Ectodermal cell (in vitro differentiated cells): ENCODE measurements at regions not wholly inside any gene's neighbourhood (a gene's known extent, or its start where the extent isn't known, plus 50 kb on each side); places are given as distances from the start of the nearest gene placed in this dataset.
"Not testable (repeated sequence)": the region's sequence is repeated elsewhere in the genome, so short reads cannot be mapped to it uniquely, and the experiment has no call there.

Experiments
- H3K27ac ChIP-seq: 2 replicates; pipeline ENCODE4 v1.7.0; 2013; ENCODE audit warnings: mild to moderate bottlenecking, low read depth, low read length; ENCODE audit not compliant: insufficient read depth, poor library complexity, severe bottlenecking
- H3K27me3 ChIP-seq: 2 replicates; pipeline ENCODE4 v1.7.0; 2013; ENCODE audit warnings: mild to moderate bottlenecking, low read length; ENCODE audit not compliant: insufficient read depth, control insufficient read depth, poor library complexity, severe bottlenecking
- H3K36me3 ChIP-seq: one replicate; pipeline ENCODE4 v1.7.0; 2013; ENCODE audit warnings: low read length; ENCODE audit not compliant: control insufficient read depth, insufficient read depth
- H3K4me1 ChIP-seq: one replicate; pipeline ENCODE4 v1.7.0; 2013; ENCODE audit warnings: low read length; ENCODE audit not compliant: control insufficient read depth, insufficient read depth
- H3K4me3 ChIP-seq: 2 replicates; pipeline ENCODE4 v1.7.0; 2013; ENCODE audit warnings: low read depth, low read length, control low read depth; ENCODE audit not compliant: insufficient read depth
- H3K9me3 ChIP-seq: 2 replicates; pipeline ENCODE4 v1.7.0; 2013; ENCODE audit warnings: mild to moderate bottlenecking, low read length, moderate library complexity; ENCODE audit not compliant: control insufficient read depth
- WGBS, 2 experiments: methylation state at CpG; one replicate each; pipeline ENCODE4 v1.1.7; 2013; ENCODE audit warnings: missing lambda C conversion rate in 2 of 2; 5-methylcytosine and 5-hydroxymethylcytosine counted together

DNA sequence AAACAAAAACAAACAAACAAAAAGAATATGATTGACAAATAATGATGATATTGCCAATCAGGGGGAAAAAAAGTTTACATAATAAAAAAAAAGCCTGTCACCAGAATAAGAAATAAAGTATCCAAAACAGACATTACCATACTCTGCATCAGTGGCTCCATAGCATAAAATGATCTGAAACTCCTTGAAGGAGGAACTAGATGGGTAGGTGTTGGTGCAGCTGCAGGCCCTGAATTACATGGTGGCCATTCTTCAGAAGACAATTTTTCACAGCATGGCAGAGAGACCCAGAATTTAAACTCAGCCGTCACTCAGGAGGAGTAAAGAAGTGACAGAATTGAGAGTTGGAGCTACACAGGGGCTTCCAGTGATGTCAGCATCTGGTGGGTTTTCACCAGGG lies 60.2 kb downstream of the GLUL start:
- WGBS, 2 experiments: 94 to 100% methylated on average over 1 of the region's 1 CpG
- no peaks in the 10 kb centered on the region for H3K27me3 ChIP-seq
- H3K4me3 ChIP-seq: no peak overlapping the region

DNA sequence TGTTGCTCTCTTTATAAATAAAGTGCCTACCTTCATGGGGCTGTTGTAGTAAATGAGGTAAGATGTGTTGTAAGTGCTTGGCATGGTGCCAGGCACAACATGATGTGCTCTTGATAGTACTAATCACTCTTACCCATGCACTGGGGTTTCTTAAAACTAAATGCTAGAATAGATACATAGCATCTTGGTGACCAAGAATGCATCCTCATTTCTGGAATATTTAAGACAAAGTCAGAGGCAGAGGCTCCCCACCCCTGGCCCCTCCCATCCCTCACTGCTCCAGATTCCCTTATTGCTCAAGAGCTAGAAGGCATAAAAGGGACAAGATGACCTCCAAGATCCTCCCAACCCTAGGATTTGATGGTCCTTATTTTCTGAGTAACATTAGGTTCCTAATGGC lies 61.3 kb downstream of the GLUL start:
- no peaks in the 10 kb centered on the region for H3K36me3 ChIP-seq
- H3K27me3 ChIP-seq: no peaks in the 10 kb centered on the region
- H3K4me1 ChIP-seq: peaks cover 13% of the 10 kb centered on the region
- H3K4me3 ChIP-seq: no peak overlapping the region
- no peak overlapping the region for H3K27ac ChIP-seq
- no peaks in the 10 kb centered on the region for H3K9me3 ChIP-seq

More for the DNA sequence above, 60.2 kb downstream of the GLUL start:
- Histone ChIP-seq H3K4me1 (peaks cover 13% of the 10 kb centered on the region), H3K27ac (no peak overlapping the region), H3K36me3 (no peaks in the 10 kb centered on the region), H3K9me3 (no peaks in the 10 kb centered on the region)

DNA sequence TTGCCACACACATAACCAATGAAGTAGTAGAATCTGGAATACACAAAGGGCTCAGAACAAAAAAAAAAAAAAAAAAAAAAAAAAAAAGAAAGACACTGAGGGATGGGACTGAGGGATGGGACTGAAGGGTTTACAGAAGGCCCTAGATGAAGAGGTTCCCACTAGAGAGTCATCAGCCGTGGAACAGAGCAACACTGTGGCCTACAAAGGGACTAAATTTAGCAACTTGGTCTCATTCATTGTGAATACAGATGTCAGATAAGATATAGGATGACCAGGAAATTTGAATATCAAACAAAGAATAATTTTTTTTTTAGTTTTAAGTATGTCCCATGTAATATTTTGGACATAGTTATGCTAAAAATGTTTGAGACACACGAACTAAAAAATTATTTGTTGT lies 62.1 kb downstream of the GLUL start:
- WGBS, 2 experiments: 67 to 74% methylated on average over 2 of the region's 2 CpGs
- Histone ChIP-seq H3K4me1 (peaks cover 13% of the 10 kb centered on the region), H3K4me3 (no peak overlapping the region), H3K36me3 (no peaks in the 10 kb centered on the region), H3K27ac (no peak overlapping the region), H3K9me3 (no peaks in the 10 kb centered on the region), H3K27me3 (no peaks in the 10 kb centered on the region)

DNA sequence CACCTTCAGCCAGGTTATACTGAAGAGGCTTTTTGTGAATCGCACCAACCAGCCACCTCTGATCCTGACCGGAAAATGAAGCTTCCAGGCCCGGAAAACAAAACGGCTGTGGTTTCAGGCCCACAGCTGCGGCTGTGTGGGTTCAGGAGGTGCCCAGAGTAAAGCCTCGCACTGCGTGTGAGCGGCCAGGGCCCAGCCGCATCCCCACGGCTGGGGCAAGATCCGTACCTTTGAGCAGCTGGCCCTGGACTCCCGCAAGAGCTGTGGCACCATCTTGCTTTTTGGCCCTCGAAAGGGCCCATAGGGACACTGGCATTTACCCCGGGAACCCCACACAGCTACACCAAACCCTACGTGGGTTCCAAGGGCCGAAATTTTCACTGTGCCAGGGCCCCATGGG lies 63.0 kb downstream of the GLUL start:
- Histone ChIP-seq H3K9me3 (no peaks in the 10 kb centered on the region), H3K4me3 (no peak overlapping the region), H3K27me3 (no peaks in the 10 kb centered on the region), H3K27ac (no peak overlapping the region), H3K36me3 (no peaks in the 10 kb centered on the region), H3K4me1 (peaks cover 7% of the 10 kb centered on the region)
- WGBS, 2 experiments: 93 to 96% methylated on average over 16 of the region's 16 CpGs

DNA sequence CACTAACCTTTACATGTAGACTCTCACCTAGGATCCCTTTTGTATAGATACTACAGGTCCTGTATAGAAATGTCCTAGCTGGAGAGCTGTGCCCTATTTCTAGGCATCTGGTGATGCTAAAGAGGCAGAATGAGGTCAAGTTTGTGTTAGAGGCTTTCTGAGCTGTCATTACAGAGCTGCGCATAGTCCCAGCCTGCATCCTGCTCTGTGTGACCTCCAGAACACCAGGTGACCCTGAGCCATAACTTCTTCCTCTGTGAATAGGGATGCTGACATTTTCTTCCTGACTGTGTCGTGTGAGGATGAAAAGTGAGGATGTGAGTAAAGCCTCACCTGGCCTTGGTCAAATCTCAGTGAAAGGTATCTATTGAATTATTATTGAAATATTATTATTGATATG lies 66.3 kb downstream of the GLUL start:
- 54 to 76% methylated on average over 2 of the region's 2 CpGs for WGBS, 2 experiments
- Histone ChIP-seq H3K4me3 (no peak overlapping the region), H3K4me1 (no peaks in the 10 kb centered on the region), H3K36me3 (no peaks in the 10 kb centered on the region), H3K27ac (no peak overlapping the region), H3K27me3 (no peaks in the 10 kb centered on the region), H3K9me3 (no peaks in the 10 kb centered on the region)

DNA sequence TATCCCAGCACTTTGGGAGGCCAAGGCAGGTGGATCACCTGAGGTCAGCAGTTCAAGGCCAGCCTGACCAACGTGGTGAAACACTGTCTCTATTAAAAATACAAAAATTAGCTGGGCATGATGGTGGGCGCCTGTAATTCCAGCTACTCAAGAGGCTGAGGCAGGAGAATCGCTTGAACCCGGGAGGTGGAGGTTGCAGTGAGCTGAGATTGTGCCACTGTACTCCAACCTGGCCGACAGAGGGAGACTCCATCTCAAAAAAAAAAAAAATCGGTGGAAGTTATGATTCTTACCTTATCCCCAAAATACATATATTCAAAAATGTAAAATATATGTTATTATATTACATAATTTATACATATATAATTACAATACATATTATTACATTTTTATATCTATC lies 70.1 kb downstream of the GLUL start:
- not testable (repeated sequence) for H3K4me3 ChIP-seq, H3K4me1 ChIP-seq, H3K27ac ChIP-seq, H3K27me3 ChIP-seq, H3K9me3 ChIP-seq, H3K36me3 ChIP-seq
- WGBS, 2 experiments: 85 to 89% methylated on average over 5 of the region's 6 CpGs

DNA sequence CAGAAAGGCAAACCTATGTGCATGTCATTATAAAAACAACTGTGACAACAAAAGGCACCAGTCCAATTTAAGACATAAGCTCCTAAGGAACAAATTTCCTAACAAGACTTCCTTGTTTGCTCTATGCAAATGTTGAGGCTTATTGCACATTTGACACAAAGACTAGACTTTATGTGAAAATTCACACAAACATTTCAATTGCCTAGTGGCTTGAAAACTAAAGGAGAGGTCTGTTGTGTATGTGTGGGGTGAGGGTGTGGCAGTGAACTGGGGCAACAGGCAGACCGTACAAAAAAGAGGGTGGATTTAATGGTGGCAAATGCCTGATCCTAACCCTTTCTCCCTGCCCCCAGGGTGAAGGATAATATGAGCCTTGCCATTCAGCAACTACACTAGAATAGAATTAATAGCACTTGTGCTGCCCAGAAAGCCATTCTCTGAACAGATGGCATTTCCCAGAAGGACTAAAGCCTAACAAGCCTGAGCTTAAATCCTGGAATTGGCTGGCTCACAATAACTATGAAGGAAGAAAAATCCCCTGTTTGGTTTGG lies 73.9 kb downstream of the GLUL start:
- H3K27ac ChIP-seq: no peak overlapping the region

DNA sequence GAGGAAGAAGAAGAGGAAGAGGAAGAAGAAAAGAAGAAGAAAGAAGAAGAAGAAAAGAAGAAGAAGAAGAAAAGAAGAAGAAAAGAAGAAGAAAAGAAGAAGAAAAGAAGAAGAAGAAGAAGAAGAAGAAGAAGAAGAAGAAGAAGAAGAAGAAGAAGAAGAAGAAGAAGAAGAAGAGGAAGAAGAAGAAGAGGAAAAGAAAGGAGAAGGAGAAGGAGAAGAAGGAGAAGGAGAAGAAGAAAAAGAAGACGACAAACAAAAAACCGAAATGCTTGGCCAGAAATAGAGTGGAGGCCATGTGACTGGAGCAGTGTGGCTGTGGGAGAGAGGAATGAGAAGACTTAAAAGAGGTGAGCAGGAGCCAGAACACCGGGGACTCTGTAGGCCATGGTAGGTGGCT lies 75.1 kb downstream of the GLUL start:
- not testable (repeated sequence) for H3K4me3 ChIP-seq, H3K36me3 ChIP-seq, H3K4me1 ChIP-seq, H3K9me3 ChIP-seq, H3K27me3 ChIP-seq, H3K27ac ChIP-seq
- 72 to 78% methylated on average over 3 of the region's 3 CpGs for WGBS, 2 experiments

More for the DNA sequence above, 73.9 kb downstream of the GLUL start:
- Histone ChIP-seq H3K27me3 (no peaks in the 10 kb centered on the region), H3K9me3 (no peaks in the 10 kb centered on the region), H3K36me3 (no peaks in the 10 kb centered on the region), H3K4me3 (no peak overlapping the region), H3K4me1 (no peaks in the 10 kb centered on the region)
- 83 to 95% methylated on average over 1 of the region's 1 CpG for WGBS, 2 experiments

DNA sequence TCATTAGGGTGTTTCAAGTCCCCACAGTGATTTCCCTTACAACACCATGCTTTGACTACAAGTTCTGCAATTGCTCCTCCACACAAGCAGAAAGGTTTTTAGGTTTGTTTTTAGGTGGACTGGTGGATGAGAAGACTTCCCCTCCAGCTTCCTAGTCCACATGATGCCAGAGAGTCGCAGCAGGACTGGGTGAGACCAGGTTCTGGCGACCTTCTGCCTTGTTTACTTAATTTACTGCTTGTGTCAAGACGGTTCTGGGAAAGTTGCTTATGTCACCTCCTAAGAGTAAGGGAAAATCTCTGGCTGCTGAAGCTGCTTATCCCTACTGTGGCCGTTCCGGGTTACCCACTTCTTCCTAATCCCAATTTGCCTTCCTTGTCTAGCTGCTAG lies 76.4 kb downstream of the GLUL start:
- Histone ChIP-seq H3K36me3 (no peaks in the 10 kb centered on the region), H3K4me1 (peaks cover under 1% of the 10 kb centered on the region), H3K27ac (no peak overlapping the region), H3K9me3 (no peaks in the 10 kb centered on the region), H3K4me3 (no peak overlapping the region), H3K27me3 (no peaks in the 10 kb centered on the region)
- WGBS, 2 experiments: 78 to 80% methylated on average over 5 of the region's 5 CpGs

DNA sequence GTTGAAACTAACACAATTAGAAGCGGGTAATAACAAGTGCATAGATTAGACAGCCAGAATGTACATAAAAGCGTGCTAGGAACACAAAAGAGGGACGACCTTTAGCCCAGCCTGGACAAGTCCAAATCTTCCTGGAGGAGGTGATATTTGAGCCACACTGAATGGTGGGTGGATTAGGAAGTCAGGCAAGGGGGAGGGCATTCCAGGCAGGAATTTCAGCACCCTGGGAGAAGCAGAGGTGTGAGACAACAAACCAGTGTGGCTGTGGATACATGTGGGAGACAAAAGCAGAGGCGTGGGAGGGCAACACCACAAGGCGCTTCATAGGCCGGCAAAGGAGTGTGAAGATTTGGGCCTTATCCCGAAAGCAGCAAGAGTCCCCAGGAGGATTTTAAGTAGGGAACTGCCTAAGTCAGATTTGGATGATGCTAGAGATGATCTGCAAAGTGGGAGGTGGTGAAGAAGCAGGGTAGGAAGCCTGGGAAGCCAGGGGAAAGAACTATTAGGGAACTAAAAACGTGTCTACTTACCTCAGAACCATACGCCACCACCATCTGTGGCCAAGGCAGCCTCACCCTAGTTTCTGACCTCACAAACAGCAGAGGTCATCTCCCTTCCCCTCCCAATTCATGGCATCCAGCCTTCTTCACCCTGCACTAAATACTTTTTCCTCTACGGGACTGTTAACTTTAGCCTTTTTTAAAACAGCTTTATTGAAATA lies 81.8 kb downstream of the GLUL start:
- Histone ChIP-seq H3K36me3 (no peaks in the 10 kb centered on the region), H3K4me1 (peaks cover 8% of the 10 kb centered on the region), H3K4me3 (no peak overlapping the region), H3K27me3 (no peaks in the 10 kb centered on the region), H3K9me3 (no peaks in the 10 kb centered on the region), H3K27ac (peak overlapping the region; percentile 44)
- 65 to 69% methylated on average over 10 of the region's 10 CpGs for WGBS, 2 experiments

DNA sequence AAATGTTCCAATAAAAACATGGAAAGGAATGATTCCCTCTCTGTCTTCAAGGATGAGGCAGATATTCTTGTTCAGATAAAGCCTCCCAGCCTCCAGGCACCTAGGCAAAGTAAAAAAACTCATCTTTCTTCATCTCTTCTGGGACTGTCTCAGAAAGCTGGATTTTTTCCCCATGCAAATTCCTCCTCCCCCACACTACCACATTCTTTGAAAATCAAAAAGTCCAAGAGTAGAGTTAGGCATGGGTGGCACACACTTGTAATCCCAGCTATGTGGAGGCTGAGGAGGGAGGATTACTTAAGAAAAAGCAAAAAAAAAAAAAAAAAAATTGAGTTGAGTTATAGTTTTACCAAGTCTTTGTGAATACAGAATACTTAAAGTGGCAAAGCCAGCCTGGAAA lies 82.8 kb downstream of the GLUL start:
- H3K9me3 ChIP-seq: no peaks in the 10 kb centered on the region
- no peak overlapping the region for H3K27ac ChIP-seq
- no peak overlapping the region for H3K4me3 ChIP-seq
- H3K4me1 ChIP-seq: peaks cover 13% of the 10 kb centered on the region
- no peaks in the 10 kb centered on the region for H3K27me3 ChIP-seq
- no peaks in the 10 kb centered on the region for H3K36me3 ChIP-seq
